OCI-LY1 (cell line): ENCODE measurements at regions not wholly inside any gene's neighbourhood (a gene's known extent, or its start where the extent isn't known, plus 50 kb on each side); places are given as distances from the start of the nearest gene placed in this dataset.

Source experiments
- EZH2 ChIP-seq: fragments of 200-600 bp; sonication (generic), shearing (Covaris generic); IDR thresholded peaks from 2 replicates; pipeline ENCODE4 v1.8.0; 2017; ENCODE audit warnings: borderline replicate concordance, mixed run types, mild to moderate bottlenecking, antibody characterized with exemption, low read length, moderate library complexity, mixed read lengths
- TF ChIP-seq, protein P1 (sequence below): fragments of 200-600 bp; sonication (generic), shearing (Covaris generic); IDR thresholded peaks from 2 replicates; pipeline ENCODE4 v1.5.1; 2017; ENCODE audit warnings: mild to moderate bottlenecking, antibody characterized with exemption, low read length, moderate library complexity, mixed read lengths

DNA sequence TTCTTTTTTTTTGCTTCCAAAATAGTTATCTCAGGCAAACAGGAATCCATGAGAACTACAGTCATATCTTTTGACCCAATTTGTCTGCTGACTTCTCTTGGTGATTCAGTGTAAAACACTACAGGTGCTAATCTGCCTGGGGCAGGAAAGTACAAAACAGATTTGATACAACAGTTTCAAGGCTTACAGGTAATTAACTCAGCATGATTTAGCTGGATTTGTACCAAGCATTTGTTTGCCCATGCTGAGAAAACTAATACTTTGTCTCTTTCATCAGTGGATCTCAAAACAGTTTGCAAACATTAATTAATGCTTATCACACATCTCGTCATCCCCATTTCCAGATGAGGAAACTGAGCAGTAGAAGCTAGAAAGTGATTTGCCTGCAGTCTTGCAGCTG lies 312.5 kb upstream of the SEMA6A start:
- TF ChIP-seq, protein P1, sequence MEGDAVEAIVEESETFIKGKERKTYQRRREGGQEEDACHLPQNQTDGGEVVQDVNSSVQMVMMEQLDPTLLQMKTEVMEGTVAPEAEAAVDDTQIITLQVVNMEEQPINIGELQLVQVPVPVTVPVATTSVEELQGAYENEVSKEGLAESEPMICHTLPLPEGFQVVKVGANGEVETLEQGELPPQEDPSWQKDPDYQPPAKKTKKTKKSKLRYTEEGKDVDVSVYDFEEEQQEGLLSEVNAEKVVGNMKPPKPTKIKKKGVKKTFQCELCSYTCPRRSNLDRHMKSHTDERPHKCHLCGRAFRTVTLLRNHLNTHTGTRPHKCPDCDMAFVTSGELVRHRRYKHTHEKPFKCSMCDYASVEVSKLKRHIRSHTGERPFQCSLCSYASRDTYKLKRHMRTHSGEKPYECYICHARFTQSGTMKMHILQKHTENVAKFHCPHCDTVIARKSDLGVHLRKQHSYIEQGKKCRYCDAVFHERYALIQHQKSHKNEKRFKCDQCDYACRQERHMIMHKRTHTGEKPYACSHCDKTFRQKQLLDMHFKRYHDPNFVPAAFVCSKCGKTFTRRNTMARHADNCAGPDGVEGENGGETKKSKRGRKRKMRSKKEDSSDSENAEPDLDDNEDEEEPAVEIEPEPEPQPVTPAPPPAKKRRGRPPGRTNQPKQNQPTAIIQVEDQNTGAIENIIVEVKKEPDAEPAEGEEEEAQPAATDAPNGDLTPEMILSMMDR: no peak
- no peak for TF ChIP-seq EZH2
